Esophagus muscularis mucosa (tissue), 3 donors: ENCODE measurements at regions not wholly inside any gene's neighbourhood (a gene's known extent, or its start where the extent isn't known, plus 50 kb on each side); places are given as distances from the start of the nearest gene placed in this dataset.
"Not testable (repeated sequence)": the region's sequence is repeated elsewhere in the genome, so short reads cannot be mapped to it uniquely, and the experiment has no call there.

Source experiments
- CTCF ChIP-seq, 3 experiments: fragments of 200-600 bp in 2 of 3; fragments of 450-650 bp in 1 of 3; sonication (generic) in 2 of 3; IDR thresholded peaks; one replicate each; pipeline ENCODE4 v1.5.1; 2017 to 2019; ENCODE audit warnings: antibody characterized with exemption in 3 of 3, mild to moderate bottlenecking in 2 of 3, moderate library complexity in 1 of 3
- POLR2A ChIP-seq: fragments of 450-650 bp; IDR thresholded peaks from one replicate; pipeline ENCODE4 v1.6.1; 2017; ENCODE audit warnings: antibody characterized with exemption, moderate library complexity, mild to moderate bottlenecking, low read depth
- POLR2AphosphoS5 ChIP-seq, 2 donors: sonication (generic); formaldehyde crosslinking; IDR thresholded peaks; one replicate each; pipeline ENCODE4 v1.6.1; 2017; ENCODE audit warnings: antibody characterized with exemption in 2 of 2

DNA sequence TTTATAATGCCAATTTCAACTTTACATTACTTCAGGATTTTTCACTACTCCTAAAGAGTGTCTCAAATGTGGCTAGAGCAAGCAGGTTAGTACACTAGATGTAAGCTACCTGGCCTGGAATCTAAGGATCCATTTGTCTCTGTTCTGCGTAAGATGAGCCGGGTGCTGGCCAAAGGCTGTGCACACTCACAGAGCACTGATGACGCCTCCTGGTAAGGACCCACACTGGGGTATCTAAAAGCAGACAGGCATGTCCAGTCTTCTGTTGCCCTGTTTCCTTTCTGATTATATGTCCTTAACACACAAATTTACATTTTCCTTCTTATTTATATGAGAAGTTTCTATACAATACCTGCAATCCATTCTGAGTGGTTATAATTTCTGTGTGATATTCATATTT lies 187.9 kb upstream of the PRSS1 start:
- TF ChIP-seq POLR2A; CTCF (IDR thresholded peaks at IDR 0.05); POLR2AphosphoS5 (IDR thresholded peaks at IDR 0.05): not testable (repeated sequence)
